Memory B cell (primary cell): ENCODE measurements at regions not wholly inside any gene's neighbourhood (a gene's known extent, or its start where the extent isn't known, plus 50 kb on each side); places are given as distances from the start of the nearest gene placed in this dataset.
"Not testable (repeated sequence)": the region's sequence is repeated elsewhere in the genome, so short reads cannot be mapped to it uniquely, and the experiment has no call there.

Source experiments
- ATAC-seq: fragments of 150-1000 bp; cut with Tn5 transposase; 2 replicates; pipeline ENCODE4 v1.10.0; 2021; ENCODE audit warnings: low read depth, mild to moderate bottlenecking, moderate library complexity
- DNase-seq, 2 donors: peaks; one replicate each; pipeline ENCODE4 v3.0.0; 2022; ENCODE audit warnings: low spot score in 2 of 2
- H3K27ac Mint-ChIP-seq: one replicate; pipeline ENCODE4 v1.8.0; 2022; ENCODE audit warnings: mild to moderate bottlenecking, moderate library complexity, mixed read lengths
- H3K27me3 Mint-ChIP-seq: one replicate; pipeline ENCODE4 v1.8.0; 2022; ENCODE audit warnings: mixed read lengths
- H3K36me3 Mint-ChIP-seq: one replicate; pipeline ENCODE4 v1.8.0; 2022; ENCODE audit warnings: mild to moderate bottlenecking, mixed read lengths
- H3K4me1 Mint-ChIP-seq: one replicate; pipeline ENCODE4 v1.8.0; 2022; ENCODE audit warnings: mixed read lengths
- H3K4me3 Mint-ChIP-seq: one replicate; pipeline ENCODE4 v1.8.0; 2022; ENCODE audit warnings: mild to moderate bottlenecking, moderate library complexity, mixed read lengths
- H3K9me3 Mint-ChIP-seq: one replicate; pipeline ENCODE4 v1.8.0; 2022; ENCODE audit warnings: mixed read lengths

GRCh38 chr5:176140138-176140537, 98.1 kb upstream of the SIMC1 start:
- H3K27me3 Mint-ChIP-seq: peaks cover 16% of the 10 kb centered on the region
- H3K9me3 Mint-ChIP-seq: peaks cover 14% of the 10 kb centered on the region
- ATAC-seq, H3K36me3 Mint-ChIP-seq, H3K27ac Mint-ChIP-seq, H3K4me1 Mint-ChIP-seq, DNase-seq, H3K4me3 Mint-ChIP-seq: not testable (repeated sequence)

GRCh38 chr5:176144508-176144907, 93.7 kb upstream of the SIMC1 start:
- DNase-seq: no peak
- no peak overlapping the region for H3K27ac Mint-ChIP-seq
- H3K27me3 Mint-ChIP-seq: peaks cover 18% of the 10 kb centered on the region
- H3K36me3 Mint-ChIP-seq: peaks cover 5% of the 10 kb centered on the region
- no peaks in the 10 kb centered on the region for H3K4me1 Mint-ChIP-seq
- H3K4me3 Mint-ChIP-seq: no peak overlapping the region
- no peak for ATAC-seq
- peaks cover 14% of the 10 kb centered on the region for H3K9me3 Mint-ChIP-seq

GRCh38 chr5:176149948-176150347, 88.3 kb upstream of the SIMC1 start:
- not testable (repeated sequence) for H3K27ac Mint-ChIP-seq, H3K36me3 Mint-ChIP-seq, H3K9me3 Mint-ChIP-seq, DNase-seq, H3K4me3 Mint-ChIP-seq, H3K4me1 Mint-ChIP-seq, ATAC-seq
- H3K27me3 Mint-ChIP-seq: peaks cover 14% of the 10 kb centered on the region

- Mint-ChIP-seq H3K36me3 (no peaks in the 10 kb centered on the region), H3K27ac (no peak overlapping the region), H3K9me3 (peaks cover 3% of the 10 kb centered on the region), H3K4me3 (no peak overlapping the region), H3K27me3 (peaks cover 10% of the 10 kb centered on the region), H3K4me1 (no peaks in the 10 kb centered on the region)
- ATAC-seq (no peak), DNase-seq (no peak)
These were observed 86.9 kb upstream of the SIMC1 start for GRCh38 chr5:176151281-176151680.

GRCh38 chr5:176152191-176152929, 85.9 kb upstream of the SIMC1 start:
- no peak overlapping the region for H3K27ac Mint-ChIP-seq
- peaks cover 15% of the 10 kb centered on the region for H3K27me3 Mint-ChIP-seq
- H3K4me1 Mint-ChIP-seq: no peaks in the 10 kb centered on the region
- H3K9me3 Mint-ChIP-seq: peaks cover 3% of the 10 kb centered on the region
- DNase-seq (no peak), ATAC-seq (no peak)
- no peaks in the 10 kb centered on the region for H3K36me3 Mint-ChIP-seq
- no peak overlapping the region for H3K4me3 Mint-ChIP-seq

- H3K4me1 Mint-ChIP-seq: no peaks in the 10 kb centered on the region
- H3K9me3 Mint-ChIP-seq: peaks cover 3% of the 10 kb centered on the region
- H3K27ac Mint-ChIP-seq: no peak overlapping the region
- no peak for DNase-seq
- H3K36me3 Mint-ChIP-seq: no peaks in the 10 kb centered on the region
- H3K4me3 Mint-ChIP-seq: no peak overlapping the region
- peaks cover 15% of the 10 kb centered on the region for H3K27me3 Mint-ChIP-seq
- ATAC-seq: no peak
These were observed 85.3 kb upstream of the SIMC1 start for GRCh38 chr5:176152930-176153311.

- Mint-ChIP-seq H3K9me3 (peaks cover 3% of the 10 kb centered on the region), H3K36me3 (no peaks in the 10 kb centered on the region), H3K27me3 (peaks cover 15% of the 10 kb centered on the region), H3K27ac (no peak overlapping the region), H3K4me3 (no peak overlapping the region), H3K4me1 (no peaks in the 10 kb centered on the region)
- no peak for ATAC-seq
- DNase-seq: no peak
These were observed 84.5 kb upstream of the SIMC1 start for GRCh38 chr5:176153741-176154140.

- Mint-ChIP-seq H3K27me3 (peaks cover 20% of the 10 kb centered on the region), H3K4me1 (no peaks in the 10 kb centered on the region), H3K27ac (no peak overlapping the region), H3K36me3 (no peaks in the 10 kb centered on the region), H3K9me3 (peaks cover 3% of the 10 kb centered on the region), H3K4me3 (no peak overlapping the region)
- DNase-seq (no peak), ATAC-seq (no peak)
These were observed 83.4 kb upstream of the SIMC1 start for GRCh38 chr5:176154821-176155220.

- Mint-ChIP-seq H3K9me3 (no peaks in the 10 kb centered on the region), H3K27ac (no peak overlapping the region), H3K27me3 (peaks cover 22% of the 10 kb centered on the region), H3K4me1 (no peaks in the 10 kb centered on the region), H3K36me3 (no peaks in the 10 kb centered on the region), H3K4me3 (no peak overlapping the region)
- DNase-seq (no peak), ATAC-seq (no peak)
These were observed 82.3 kb upstream of the SIMC1 start for GRCh38 chr5:176155922-176156359.

- Mint-ChIP-seq H3K9me3 (no peaks in the 10 kb centered on the region), H3K27ac (no peak overlapping the region), H3K4me3 (no peak overlapping the region), H3K4me1 (no peaks in the 10 kb centered on the region), H3K36me3 (no peaks in the 10 kb centered on the region), H3K27me3 (peaks cover 22% of the 10 kb centered on the region)
- no peak for DNase-seq
- no peak for ATAC-seq
These were observed 80.6 kb upstream of the SIMC1 start for GRCh38 chr5:176157656-176158055.

GRCh38 chr5:176161431-176161830, 76.8 kb upstream of the SIMC1 start:
- no peak for ATAC-seq
- Mint-ChIP-seq H3K9me3 (no peaks in the 10 kb centered on the region), H3K27ac (no peak overlapping the region), H3K36me3 (no peaks in the 10 kb centered on the region), H3K27me3 (peaks cover 20% of the 10 kb centered on the region), H3K4me3 (no peak overlapping the region), H3K4me1 (no peaks in the 10 kb centered on the region)
- no peak for DNase-seq

GRCh38 chr5:176162198-176162597, 76.0 kb upstream of the SIMC1 start:
- ATAC-seq: no peak
- DNase-seq: no peak
- no peaks in the 10 kb centered on the region for H3K36me3 Mint-ChIP-seq
- H3K4me3 Mint-ChIP-seq: no peak overlapping the region
- no peak overlapping the region for H3K27ac Mint-ChIP-seq
- no peaks in the 10 kb centered on the region for H3K4me1 Mint-ChIP-seq
- H3K27me3 Mint-ChIP-seq: peaks cover 14% of the 10 kb centered on the region
- H3K9me3 Mint-ChIP-seq: no peaks in the 10 kb centered on the region

GRCh38 chr5:176162888-176163287, 75.3 kb upstream of the SIMC1 start:
- no peak overlapping the region for H3K27ac Mint-ChIP-seq
- no peaks in the 10 kb centered on the region for H3K9me3 Mint-ChIP-seq
- DNase-seq: no peak
- no peak for ATAC-seq
- no peaks in the 10 kb centered on the region for H3K4me1 Mint-ChIP-seq
- H3K36me3 Mint-ChIP-seq: no peaks in the 10 kb centered on the region
- H3K4me3 Mint-ChIP-seq: no peak overlapping the region
- peaks cover 14% of the 10 kb centered on the region for H3K27me3 Mint-ChIP-seq

- Mint-ChIP-seq H3K4me3 (no peak overlapping the region), H3K27ac (no peak overlapping the region), H3K27me3 (peaks cover 7% of the 10 kb centered on the region), H3K9me3 (no peaks in the 10 kb centered on the region), H3K4me1 (no peaks in the 10 kb centered on the region), H3K36me3 (no peaks in the 10 kb centered on the region)
- no peak for DNase-seq
- no peak for ATAC-seq
These were observed 71.8 kb upstream of the SIMC1 start for GRCh38 chr5:176166427-176166826.

- ATAC-seq (no peak), DNase-seq (no peak)
- no peaks in the 10 kb centered on the region for H3K9me3 Mint-ChIP-seq
- H3K27me3 Mint-ChIP-seq: peaks cover 6% of the 10 kb centered on the region
- no peaks in the 10 kb centered on the region for H3K4me1 Mint-ChIP-seq
- H3K4me3 Mint-ChIP-seq: no peak overlapping the region
- no peak overlapping the region for H3K27ac Mint-ChIP-seq
- no peaks in the 10 kb centered on the region for H3K36me3 Mint-ChIP-seq
These were observed 70.4 kb upstream of the SIMC1 start for GRCh38 chr5:176167800-176168199.
